Fibroblast of skin of right biceps (primary cell): ENCODE measurements at regions not wholly inside any gene's neighbourhood (a gene's known extent, or its start where the extent isn't known, plus 50 kb on each side); places are given as distances from the start of the nearest gene placed in this dataset.
A peak's percentile ranks its signal among the peaks of the same experiment; 100 is the strongest.

Experiments
- DNase-seq: peaks from one replicate; pipeline ENCODE4 v3.0.0-alpha.2; 2013

DNA sequence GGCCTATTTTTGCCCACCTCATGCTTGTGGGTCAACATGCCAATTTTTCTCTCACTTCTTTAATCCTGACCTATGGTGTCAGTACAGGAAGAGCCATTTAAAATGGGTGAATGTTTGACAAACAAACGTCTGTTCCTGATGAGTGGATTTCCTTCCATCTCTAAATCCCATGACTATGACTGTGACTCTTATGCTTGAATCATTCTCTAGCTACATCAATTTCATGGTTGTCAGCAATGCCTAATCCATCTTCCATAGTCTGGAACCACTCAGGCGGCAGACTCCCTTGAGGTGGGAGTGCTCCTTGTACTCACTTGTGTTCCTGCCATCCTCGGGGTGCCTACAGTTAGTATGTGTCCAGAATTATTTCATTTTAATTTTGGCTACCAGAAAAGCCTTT is 194.9 kb upstream of the RPS6KA3 start:
- peak; percentile 78 for DNase-seq

DNA sequence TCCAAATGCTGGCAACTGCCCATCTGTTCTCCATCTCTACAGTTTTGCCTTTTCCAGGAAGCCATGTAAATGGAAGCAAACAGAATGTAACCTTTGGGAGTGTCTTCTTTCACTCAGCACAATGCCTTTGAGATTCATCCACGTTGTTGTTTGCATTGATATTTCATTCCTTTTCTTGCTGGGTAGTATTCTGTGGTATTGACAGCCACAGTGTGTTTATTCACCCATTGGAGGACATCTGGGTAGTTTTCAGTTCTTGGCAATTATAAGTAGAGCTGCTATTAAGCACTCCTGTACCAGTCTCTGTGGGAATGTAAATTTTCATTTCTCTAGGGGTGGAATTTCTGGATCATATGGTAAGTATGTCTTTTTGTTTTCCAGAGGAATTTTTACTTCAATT is 194.3 kb upstream of the RPS6KA3 start:
- no peak for DNase-seq

GRCh38 chrX:20459410-20460350 is 193.0 kb upstream of the RPS6KA3 start:
- no peak for DNase-seq

DNA sequence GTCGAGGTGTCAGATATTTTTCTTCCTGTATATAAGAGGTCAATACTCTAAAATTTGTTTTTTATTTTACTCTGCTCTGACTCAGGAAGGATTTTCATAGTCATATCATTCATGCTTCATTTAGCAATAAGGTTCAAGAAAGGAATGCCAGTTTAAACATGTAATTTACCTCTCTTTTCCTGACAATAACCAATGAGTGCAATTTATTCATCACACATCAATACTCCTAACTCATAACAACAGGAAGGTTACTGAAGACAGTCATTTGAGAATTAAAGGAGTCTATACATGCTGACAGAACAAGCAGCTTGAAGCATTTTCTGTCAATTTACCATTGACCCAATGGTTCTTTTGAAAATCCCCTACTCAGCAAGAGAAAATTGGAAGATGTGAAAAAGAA is 190.3 kb upstream of the RPS6KA3 start:
- no peak for DNase-seq

- DNase-seq: peak; percentile 66
Measured at GRCh38 chrX:20455001-20455400, 188.3 kb upstream of the RPS6KA3 start.

- DNase-seq: peak; percentile 48
Measured at GRCh38 chrX:20454117-20454516, 187.4 kb upstream of the RPS6KA3 start.

GRCh38 chrX:20452487-20452886 is 185.8 kb upstream of the RPS6KA3 start:
- no peak for DNase-seq

- DNase-seq: no peak
Measured at GRCh38 chrX:20451929-20452328, 185.2 kb upstream of the RPS6KA3 start.

- DNase-seq: no peak
Measured at GRCh38 chrX:20445109-20445508, 178.4 kb upstream of the RPS6KA3 start.

- DNase-seq: peak; percentile 69
Measured at GRCh38 chrX:20442597-20442996, 175.9 kb upstream of the RPS6KA3 start.

- DNase-seq: no peak
Measured at GRCh38 chrX:20441123-20441522, 174.4 kb upstream of the RPS6KA3 start.

DNA sequence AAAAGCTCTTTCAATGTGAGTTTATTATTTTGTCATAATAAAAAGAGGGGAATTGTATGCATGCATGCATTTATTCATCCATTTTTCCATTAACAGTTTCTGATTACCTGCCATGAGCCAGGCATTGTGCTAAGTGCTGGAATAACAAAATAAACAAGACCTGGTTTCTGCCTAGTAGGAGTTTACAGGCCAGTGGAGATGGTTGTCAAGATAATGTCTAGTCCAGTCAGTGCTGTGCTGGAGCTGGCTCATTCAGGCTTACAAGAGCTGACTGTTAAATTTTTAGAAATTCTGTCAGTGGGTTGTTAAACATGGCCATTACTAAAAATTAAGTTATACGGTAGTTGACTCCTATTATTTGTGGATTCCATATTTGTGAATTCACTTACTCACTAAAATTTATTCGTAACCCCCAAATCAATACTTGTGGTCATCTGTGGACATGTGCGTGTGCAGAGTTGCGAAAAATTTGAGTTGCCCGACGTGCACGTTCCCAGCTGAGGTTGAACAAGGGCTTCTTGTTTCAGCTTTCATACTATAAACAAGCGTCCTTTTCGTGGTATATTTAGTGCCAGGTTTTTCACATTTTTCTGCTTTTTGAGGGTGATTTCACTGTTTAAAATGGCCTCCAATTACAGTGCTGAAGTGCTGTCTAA is 172.3 kb upstream of the RPS6KA3 start:
- DNase-seq: no peak

DNA sequence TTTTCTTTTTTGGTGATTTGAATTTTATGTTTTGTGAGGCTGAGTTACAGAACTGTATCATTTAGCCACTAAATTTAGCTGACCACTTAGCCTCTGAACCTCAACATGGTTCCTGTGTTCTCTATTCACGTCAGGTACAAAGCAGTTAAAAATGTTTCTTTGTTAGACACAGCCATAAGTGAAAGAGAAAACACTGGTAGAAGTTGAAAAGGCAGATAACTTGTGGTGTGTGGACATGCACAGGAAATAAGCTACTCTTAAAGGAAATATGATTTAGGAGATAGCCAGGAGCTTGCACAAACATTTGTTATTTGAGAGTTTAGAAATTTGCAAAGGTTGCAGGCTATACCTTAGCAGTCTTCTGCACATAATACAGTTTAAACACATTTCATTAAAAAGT is 171.0 kb upstream of the RPS6KA3 start:
- no peak for DNase-seq

DNA sequence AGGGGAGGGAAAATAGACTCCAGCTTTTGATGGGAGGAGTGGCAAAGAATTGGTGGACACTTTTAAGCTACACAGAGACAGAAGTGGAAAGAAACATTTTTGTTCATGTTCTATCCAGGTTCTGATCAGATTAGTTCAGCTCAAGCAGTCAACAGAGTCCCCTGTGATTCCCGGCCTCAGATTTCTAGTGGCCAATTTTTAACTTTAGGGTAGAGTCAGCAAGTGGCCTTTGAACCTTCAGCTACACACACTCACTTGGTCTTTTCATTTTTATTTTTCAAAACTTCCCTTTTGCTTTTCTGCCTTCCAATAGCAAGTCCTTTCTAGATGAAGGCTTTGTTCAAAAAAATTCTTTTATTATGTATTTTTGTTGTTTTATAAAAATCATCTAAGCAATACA is 169.2 kb upstream of the RPS6KA3 start:
- no peak for DNase-seq

DNA sequence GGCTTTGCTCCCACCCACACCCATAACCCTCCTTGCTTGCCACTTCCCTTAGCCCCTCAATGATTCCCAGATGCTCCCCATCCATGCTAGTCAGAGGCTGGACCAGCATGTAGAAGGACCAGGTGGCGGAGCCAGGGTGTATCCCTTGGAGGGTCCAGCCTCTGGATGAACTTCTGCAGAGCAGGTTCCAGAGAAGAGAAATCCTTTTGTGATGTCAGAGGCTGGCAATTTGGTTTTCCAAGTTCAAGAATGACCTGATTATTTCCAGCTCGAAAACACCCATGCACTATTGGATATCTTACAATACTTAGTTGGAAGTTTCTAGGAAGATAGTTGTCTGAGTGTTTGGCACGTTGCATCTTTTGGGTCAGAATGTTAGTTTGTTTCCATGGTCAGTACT is 168.3 kb upstream of the RPS6KA3 start:
- DNase-seq: no peak

- peak; percentile 60 for DNase-seq
Measured at GRCh38 chrX:20433388-20433775, 166.7 kb upstream of the RPS6KA3 start.

DNA sequence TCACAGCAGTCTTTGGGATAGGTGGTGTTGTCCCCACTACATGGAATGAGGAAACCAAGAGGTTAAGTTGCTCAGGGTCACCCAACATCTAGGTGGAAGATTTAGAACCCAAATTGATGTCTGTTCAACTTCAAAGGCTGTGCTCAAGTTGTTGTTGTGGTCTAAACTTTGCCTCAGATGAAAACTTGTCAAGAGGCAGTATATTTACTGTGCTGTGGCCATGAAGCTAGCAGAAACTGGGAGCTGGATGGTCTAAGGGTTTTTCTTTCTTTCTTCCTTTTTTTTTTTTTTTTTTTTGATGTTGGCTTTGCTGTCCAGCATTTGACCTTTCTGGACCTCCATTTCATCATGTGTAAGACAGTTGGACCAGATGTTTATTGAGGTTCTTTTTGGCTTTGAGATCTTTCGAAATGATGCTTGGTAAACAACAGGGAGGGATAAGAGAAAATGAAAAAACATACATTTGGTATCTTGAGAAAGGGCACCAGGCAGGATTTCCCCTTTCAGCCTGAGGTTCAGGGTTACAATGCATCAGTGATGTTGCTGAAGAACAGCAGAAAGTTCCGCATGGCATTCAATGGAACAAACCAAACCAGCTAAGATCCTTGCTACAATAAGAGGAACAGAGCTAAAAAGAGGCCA is 166.2 kb upstream of the RPS6KA3 start:
- no peak for DNase-seq

DNA sequence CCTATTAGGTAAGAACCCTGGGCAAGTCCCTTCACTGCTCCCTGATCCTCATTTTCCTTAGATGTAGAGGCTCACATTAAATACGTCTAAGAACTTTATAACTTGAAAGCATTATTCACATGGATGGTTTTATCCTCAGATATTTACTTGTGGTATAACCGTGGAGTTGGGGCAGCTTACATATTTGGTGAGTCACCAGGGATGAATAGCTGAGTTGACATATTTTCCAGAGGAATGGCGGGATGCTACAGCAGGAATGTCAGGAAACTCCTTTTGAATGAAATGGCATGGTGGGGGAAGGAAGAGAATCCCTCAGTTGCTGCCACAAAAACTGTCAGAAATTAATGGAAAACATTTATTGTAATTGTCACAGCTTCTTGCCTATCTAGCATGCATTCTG is 165.3 kb upstream of the RPS6KA3 start:
- peak; percentile 86 for DNase-seq

GRCh38 chrX:20431486-20431885 is 164.8 kb upstream of the RPS6KA3 start:
- no peak for DNase-seq

- peak; percentile 9 for DNase-seq
Measured at GRCh38 chrX:20427173-20427770, 160.6 kb upstream of the RPS6KA3 start.

DNA sequence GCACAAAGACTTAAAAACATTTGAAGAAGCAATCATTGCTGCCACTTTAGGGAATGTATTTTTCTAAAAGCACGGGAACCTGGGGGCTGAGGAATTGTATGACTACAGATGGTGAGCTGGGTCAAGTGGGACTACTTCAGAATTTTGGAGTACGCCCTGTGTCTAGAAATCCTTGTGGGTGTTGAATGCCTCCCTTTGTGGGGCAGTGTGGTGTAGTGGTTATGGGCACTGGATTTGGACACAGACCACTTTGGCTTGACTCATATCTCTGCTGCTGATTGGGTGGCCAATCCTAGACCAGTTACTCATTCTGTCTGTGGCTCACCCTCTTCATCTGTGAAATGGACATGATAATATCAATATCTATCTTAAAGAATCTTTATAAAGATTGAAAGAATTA is 155.0 kb upstream of the RPS6KA3 start:
- no peak for DNase-seq

- peak; percentile 5 for DNase-seq
Measured at GRCh38 chrX:20421275-20421674, 154.6 kb upstream of the RPS6KA3 start.

- no peak for DNase-seq
Measured at GRCh38 chrX:20420058-20420457, 153.3 kb upstream of the RPS6KA3 start.
